Epithelial cell of esophagus (primary cell): ENCODE measurements at regions not wholly inside any gene's neighbourhood (a gene's known extent, or its start where the extent isn't known, plus 50 kb on each side); places are given as distances from the start of the nearest gene placed in this dataset.

ENCODE experiments used
- DNase-seq: peaks from one replicate; pipeline ENCODE4 v3.0.0; 2010; ENCODE audit warnings: low read depth
- H3K4me3 ChIP-seq: 2 replicates; pipeline ENCODE4 v1.5.1; 2011; ENCODE audit warnings: mild to moderate bottlenecking, low read length, control low read depth
- CTCF ChIP-seq: IDR thresholded peaks from 2 replicates; pipeline ENCODE4 v1.5.1; 2011; ENCODE audit warnings: low read depth, mild to moderate bottlenecking, low read length, control low read depth, inconsistent platforms; ENCODE audit not compliant: insufficient read depth; ENCODE audit errors: missing control alignments

- no peak for TF ChIP-seq CTCF
- DNase-seq = no peak
Measured at GRCh38 chr12:58361056-58361455, 419.7 kb downstream of the ATP23 start.

DNA sequence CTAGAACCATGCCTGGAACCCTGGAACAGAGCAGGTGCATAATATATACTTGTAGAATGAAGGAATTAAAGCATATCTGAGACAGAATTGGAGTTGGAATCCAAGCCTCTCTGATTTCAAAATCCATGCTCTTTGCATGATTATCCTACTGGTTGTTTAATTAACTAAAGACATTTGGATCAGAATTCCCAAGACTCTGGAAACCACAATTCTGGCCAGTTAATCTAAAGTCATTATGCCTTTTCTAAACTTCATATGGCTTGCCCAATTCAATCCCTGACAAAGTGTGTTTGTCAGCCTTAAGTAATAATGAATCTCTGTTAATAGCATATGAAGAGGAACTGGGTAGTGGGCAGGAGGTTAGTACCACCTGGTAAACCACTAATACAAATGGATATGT, 422.6 kb downstream of the ATP23 start:
- DNase-seq = no peak
- no peak for TF ChIP-seq CTCF
- H3K4me3 ChIP-seq = no peak overlapping the region

More at GRCh38 chr12:58361056-58361455, 419.7 kb downstream of the ATP23 start:
- H3K4me3 ChIP-seq = no peak overlapping the region

DNA sequence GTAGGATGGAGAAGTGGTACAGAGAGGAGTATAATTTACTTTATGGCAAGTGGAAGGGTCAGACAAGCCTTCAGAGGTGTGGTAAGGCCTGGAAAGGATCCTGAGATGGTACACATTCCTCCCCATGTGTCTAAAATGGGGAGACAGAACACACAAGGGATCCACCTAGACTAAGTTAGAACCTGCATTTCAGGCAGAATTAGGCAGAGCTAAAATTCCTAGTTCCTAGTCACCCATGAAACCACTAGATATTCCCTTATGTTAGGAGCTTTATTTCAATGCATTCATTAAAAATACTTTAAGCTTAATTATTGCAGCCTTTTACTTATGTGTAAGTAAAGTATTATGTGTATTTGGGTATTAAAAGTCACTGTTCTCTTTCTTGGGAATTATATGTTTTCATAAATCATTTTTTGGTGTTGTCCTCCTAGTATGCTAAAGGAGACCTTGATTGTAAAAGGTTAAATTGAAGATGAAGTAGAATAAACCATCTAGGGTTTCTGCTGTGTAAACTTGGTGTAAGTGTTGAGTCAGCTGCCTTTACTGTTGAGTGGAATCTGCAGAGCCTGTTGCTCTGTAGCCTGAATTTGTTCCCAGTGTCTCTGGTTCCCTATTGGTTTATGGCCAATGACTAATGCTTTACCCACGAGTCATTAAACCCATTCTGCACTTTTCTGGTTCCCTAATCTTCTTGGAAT, 423.2 kb downstream of the ATP23 start:
- H3K4me3 ChIP-seq = no peak overlapping the region
- no peak for TF ChIP-seq CTCF
- DNase-seq = peak; percentile 87

DNA sequence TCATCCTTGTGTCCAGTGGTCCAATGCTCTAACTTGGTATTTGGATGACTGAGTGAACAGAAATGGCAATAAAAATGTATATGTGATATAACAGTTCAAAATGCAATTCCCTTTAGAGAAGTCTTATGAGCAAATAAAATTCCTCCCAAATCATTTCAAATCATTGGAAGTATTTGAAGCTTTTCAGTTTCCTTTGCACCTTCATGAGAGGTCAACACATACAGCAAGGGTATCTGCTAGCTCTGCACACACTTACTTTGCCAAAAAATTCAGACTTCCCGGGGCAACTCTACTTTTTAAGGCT, 423.7 kb downstream of the ATP23 start:
- H3K4me3 ChIP-seq = no peak overlapping the region
- no peak for TF ChIP-seq CTCF
- no peak for DNase-seq

- H3K4me3 ChIP-seq = no peak overlapping the region
- no peak for TF ChIP-seq CTCF
- DNase-seq = no peak
Measured at GRCh38 chr12:58367041-58367440, 425.7 kb downstream of the ATP23 start.

DNA sequence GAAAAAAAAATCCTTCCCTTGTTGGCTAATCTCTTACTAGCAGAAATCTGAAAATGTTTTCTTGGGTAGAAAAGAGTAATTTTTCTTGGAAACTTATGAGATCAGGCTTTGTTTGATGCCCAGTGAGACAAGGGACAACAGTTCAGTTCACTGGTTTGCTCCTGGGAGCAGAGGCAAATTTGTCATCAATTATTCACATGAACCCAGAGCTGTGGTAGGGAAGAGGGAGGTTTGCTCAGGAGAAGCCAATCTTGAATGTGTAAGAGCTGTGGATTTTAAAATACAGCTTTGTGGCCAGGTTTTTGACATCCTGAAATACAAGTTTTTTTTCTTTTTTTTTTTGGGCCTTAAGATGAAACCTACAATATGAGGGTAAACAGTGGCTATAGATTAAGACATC, 426.6 kb downstream of the ATP23 start:
- no peak for DNase-seq
- TF ChIP-seq CTCF = no peak
- H3K4me3 ChIP-seq = no peak overlapping the region

DNA sequence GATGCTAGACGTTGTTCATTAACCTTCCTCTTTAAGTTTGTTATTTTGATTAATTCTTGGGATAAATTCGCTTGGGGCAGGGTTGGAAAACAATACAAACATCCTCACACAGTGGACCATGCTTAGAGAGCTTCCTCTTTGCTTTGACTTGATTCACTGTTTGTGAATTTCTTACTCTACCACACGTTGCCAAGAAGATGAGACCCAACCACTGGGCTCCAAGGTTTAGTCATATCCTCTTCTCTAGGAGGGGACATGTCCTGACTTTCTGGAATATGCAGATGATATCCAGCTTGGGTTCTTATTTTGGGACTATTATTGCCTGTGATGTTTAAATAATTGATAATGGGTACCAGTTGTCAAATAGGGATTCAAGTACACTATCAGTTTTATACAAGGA, 428.2 kb downstream of the ATP23 start:
- TF ChIP-seq CTCF = no peak
- peak; percentile 26 for DNase-seq
- no peak overlapping the region for H3K4me3 ChIP-seq
